ENCODE measurements at regions not wholly inside any gene's neighbourhood (a gene's known extent, or its start where the extent isn't known, plus 50 kb on each side); places are given as distances from the start of the nearest gene placed in this dataset.

DNA sequence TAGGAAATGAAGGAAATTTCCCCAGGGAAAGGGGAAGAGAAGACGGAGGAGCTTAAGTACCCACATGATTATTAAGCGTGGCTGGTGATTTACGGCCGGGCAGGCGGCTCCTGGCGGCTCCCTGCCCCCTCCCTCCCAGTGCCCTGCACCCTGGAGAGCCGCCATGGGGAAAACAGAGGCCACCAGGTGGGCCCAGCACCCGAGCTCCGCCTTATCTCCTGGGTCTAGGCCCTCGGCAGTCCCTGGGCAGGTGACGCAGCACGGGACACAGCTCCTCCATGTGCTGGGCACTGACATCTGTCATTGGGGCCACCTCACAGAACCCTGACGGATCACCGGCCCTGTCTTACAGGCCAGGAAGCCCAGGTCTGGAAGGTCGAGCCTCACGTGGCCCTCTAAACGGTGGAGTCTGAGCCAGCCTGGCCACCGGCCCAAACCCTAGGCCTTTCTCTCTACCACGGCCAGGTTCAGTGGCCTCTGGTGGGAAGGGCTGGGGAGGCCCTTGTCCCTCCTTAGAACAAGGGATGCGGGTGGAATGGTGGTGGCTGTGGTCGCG lies 60.2 kb upstream of the PPARA start:
- H3K4me1 ChIP-seq = peaks cover 3 to 100% (median 92%) of the 10 kb centered on the region in 3 donors
- 90% methylated on average over 2 of the region's 22 CpGs; no CpG with 5 or more reads in 1 of the 2 donors for WGBS, 2 donors (ENCODE audit: low coverage in 1 of 2)
- peaks cover 0 to 47% of the 10 kb centered on the region in 2 donors for H3K36me3 ChIP-seq
- no peak for ATAC-seq
- H3K4me3 ChIP-seq = peak overlapping the region in 1 of 2 donors; percentile 40
- H3K9me3 ChIP-seq = no peaks in the 10 kb centered on the region
- no peaks in the 10 kb centered on the region for H3K27me3 ChIP-seq
- H3K27ac ChIP-seq = peak overlapping the region; percentile 54 to 99 (median 98)
- TF ChIP-seq, protein P1, sequence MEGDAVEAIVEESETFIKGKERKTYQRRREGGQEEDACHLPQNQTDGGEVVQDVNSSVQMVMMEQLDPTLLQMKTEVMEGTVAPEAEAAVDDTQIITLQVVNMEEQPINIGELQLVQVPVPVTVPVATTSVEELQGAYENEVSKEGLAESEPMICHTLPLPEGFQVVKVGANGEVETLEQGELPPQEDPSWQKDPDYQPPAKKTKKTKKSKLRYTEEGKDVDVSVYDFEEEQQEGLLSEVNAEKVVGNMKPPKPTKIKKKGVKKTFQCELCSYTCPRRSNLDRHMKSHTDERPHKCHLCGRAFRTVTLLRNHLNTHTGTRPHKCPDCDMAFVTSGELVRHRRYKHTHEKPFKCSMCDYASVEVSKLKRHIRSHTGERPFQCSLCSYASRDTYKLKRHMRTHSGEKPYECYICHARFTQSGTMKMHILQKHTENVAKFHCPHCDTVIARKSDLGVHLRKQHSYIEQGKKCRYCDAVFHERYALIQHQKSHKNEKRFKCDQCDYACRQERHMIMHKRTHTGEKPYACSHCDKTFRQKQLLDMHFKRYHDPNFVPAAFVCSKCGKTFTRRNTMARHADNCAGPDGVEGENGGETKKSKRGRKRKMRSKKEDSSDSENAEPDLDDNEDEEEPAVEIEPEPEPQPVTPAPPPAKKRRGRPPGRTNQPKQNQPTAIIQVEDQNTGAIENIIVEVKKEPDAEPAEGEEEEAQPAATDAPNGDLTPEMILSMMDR (IDR thresholded peaks at IDR 0.05) = no peak
- TF ChIP-seq POLR2A (IDR thresholded peaks at IDR 0.05) (no peak), POLR2AphosphoS5 (IDR thresholded peaks at IDR 0.05) (peak; percentile 11)

DNA sequence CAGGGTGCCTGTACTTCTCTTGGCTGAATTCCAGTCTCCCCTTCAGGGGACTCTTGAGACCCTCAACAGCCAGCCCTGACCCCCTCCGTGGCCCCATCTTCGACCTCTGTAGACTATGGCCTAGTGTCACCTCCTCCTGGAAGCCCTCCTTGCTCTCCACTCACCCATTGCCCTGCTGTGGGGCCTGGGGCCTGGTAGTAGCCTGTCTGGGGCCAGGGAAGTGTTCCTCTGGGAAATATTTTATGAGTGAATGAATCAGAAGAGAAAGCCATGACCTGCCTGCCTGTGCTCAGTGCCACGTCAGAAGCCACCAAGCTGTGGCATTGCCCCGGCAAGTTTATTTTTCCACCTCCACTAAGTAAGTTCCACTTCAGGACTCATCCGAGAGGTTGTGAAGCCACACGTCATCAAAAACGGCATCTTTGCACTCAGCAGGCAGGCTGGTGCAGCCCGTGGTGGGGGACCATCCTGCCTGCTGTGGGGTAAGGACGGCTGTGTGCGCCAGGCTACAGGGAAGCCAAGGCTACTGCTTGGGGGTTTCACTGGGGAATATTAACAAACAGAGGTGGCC lies 59.6 kb upstream of the PPARA start:
- H3K27ac ChIP-seq = peak overlapping the region; percentile 54 to 99 (median 98)
- peaks cover 0 to 47% of the 10 kb centered on the region in 2 donors for H3K36me3 ChIP-seq
- 45 to 47% methylated on average over 4 to 8 of the region's 10 CpGs for WGBS, 2 donors (ENCODE audit: low coverage in 1 of 2)
- peaks cover 3 to 100% (median 86%) of the 10 kb centered on the region in 3 donors for H3K4me1 ChIP-seq
- H3K4me3 ChIP-seq = peak overlapping the region in 1 of 2 donors; percentile 40
- H3K27me3 ChIP-seq = no peaks in the 10 kb centered on the region
- no peaks in the 10 kb centered on the region for H3K9me3 ChIP-seq
- TF ChIP-seq EP300 (IDR thresholded peaks at IDR 0.05) (no peak), POLR2A (IDR thresholded peaks at IDR 0.05) (no peak), POLR2AphosphoS5 (IDR thresholded peaks at IDR 0.05) (no peak)
- TF ChIP-seq, protein P1 (IDR thresholded peaks at IDR 0.05) = no peak
- ATAC-seq = no peak

DNA sequence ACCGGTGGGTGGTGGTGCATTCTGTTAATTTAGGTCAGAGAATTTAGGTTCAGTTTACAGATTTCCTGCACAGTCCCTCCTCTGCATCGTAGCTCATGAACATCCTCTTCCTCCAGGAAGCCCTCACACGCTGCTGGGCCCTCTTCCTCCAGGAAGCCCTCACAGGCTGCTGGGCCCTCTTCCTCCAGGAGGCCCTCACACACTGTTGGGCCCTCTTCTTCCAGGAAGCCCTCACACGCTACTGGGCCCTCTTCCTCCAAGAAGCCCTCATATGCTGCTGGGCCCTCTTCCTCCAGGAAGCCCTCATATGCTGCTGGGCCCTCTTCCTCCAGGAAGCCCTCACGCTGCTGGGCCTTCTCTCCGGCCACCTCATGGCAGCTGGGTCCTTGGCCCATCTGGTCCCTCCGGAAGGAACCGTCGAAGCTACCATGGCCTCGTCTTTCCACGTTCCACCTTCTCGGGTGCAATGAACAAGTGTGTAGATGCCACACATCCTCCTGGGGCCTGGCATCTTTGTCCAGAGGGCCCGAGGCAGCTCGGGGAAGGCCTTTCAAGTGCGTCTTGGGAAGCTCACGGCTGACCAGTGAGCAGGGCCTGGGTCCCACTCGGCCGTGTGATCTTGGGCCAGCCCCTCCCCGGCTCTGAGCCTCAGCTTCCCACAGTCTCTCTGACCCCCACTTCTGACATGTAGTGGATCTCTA lies 58.9 kb upstream of the PPARA start:
- no peak for TF ChIP-seq POLR2AphosphoS5 (IDR thresholded peaks at IDR 0.05)
- no peak for TF ChIP-seq POLR2A (IDR thresholded peaks at IDR 0.05)
- TF ChIP-seq, protein P1 (IDR thresholded peaks at IDR 0.05) = no peak
- no peak for TF ChIP-seq EP300 (IDR thresholded peaks at IDR 0.05)
- WGBS, 2 donors (ENCODE audit: low coverage in 1 of 2) = 56 to 62% methylated on average over 3 to 5 of the region's 19 CpGs
- peaks cover 3 to 100% (median 79%) of the 10 kb centered on the region in 3 donors for H3K4me1 ChIP-seq
- H3K4me3 ChIP-seq = no peak overlapping the region
- no peak for ATAC-seq
- H3K36me3 ChIP-seq = peaks cover 0 to 41% of the 10 kb centered on the region in 2 donors
- H3K27me3 ChIP-seq = no peaks in the 10 kb centered on the region
- H3K9me3 ChIP-seq = no peaks in the 10 kb centered on the region
- H3K27ac ChIP-seq = peak overlapping the region in 3 of 4 donors; percentile 97 to 99 (median 98)

DNA sequence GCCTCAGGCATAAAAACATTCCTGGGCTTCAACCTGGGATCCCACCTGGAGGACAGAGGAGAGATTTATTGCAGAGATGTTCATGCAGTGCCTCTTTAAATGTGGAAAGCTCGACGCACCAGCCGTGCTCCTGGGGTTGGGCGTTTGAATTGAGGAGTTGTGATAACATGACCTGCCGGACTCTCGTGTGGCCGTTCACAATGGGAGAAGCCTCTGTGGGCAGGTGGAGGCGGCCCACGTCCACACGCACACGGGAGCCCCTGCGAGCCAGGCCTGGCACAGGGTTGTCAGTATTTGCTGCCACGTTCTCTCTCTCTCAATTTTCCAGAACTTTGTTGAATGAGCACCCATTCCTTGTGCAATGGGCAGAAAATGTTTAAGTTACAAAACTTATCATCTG lies 58.3 kb upstream of the PPARA start:
- ATAC-seq = no peak
- no peak overlapping the region for H3K4me3 ChIP-seq
- peak overlapping the region in 3 of 4 donors; percentile 97 to 99 (median 98) for H3K27ac ChIP-seq
- peaks cover 0 to 40% of the 10 kb centered on the region in 2 donors for H3K36me3 ChIP-seq
- H3K9me3 ChIP-seq = no peaks in the 10 kb centered on the region
- 0% methylated on average over 1 of the region's 13 CpGs; no CpG with 5 or more reads in 1 of the 2 donors for WGBS, 2 donors (ENCODE audit: low coverage in 1 of 2)
- TF ChIP-seq, protein P1 (IDR thresholded peaks at IDR 0.05) = no peak
- TF ChIP-seq POLR2A (IDR thresholded peaks at IDR 0.05) (no peak), EP300 (IDR thresholded peaks at IDR 0.05) (no peak), POLR2AphosphoS5 (IDR thresholded peaks at IDR 0.05) (no peak)
- H3K4me1 ChIP-seq = peaks cover under 1 to 100% (median 77%) of the 10 kb centered on the region in 3 donors
- H3K27me3 ChIP-seq = no peaks in the 10 kb centered on the region

Data from gastroesophageal sphincter (tissue), 4 donors.